OCI-LY7 (cell line): ENCODE measurements at regions not wholly inside any gene's neighbourhood (a gene's known extent, or its start where the extent isn't known, plus 50 kb on each side); places are given as distances from the start of the nearest gene placed in this dataset.
A peak's percentile ranks its signal among the peaks of the same experiment; 100 is the strongest.

Source experiments
- BruUV-seq: library from RNA; stranded (reverse); fragments of 400-500 nt; replicated peaks from 2 replicates; lab custom pipeline; 2021; lab: Mats Ljungman, UMichigan
- CTCF ChIA-PET: fragments of 300-600 bp; sonication (Branson Sonifier 250); formaldehyde crosslinking; loops from one replicate; lab custom pipeline; 2022; ENCODE audit warnings: antibody characterized with exemption; ENCODE audit not compliant: unreplicated experiment; lab: Charles Lee
- POLR2A ChIA-PET: fragments of 300-600 bp; sonication (Branson Sonifier 250); formaldehyde crosslinking; loops from one replicate; lab custom pipeline; 2022; ENCODE audit warnings: antibody characterized with exemption; lab: Charles Lee
- DNase-seq: peaks from one replicate; pipeline ENCODE4 v3.0.0-alpha.2; 2015; ENCODE audit warnings: low spot score
- H2AFZ ChIP-seq: fragments of 200-600 bp; sonication (generic), shearing (Covaris generic); 2 replicates; pipeline ENCODE4 v1.6.1; 2014; ENCODE audit warnings: mild to moderate bottlenecking, antibody characterized with exemption, low read length, moderate library complexity
- H3K27ac ChIP-seq: fragments of 200-600 bp; sonication (generic); 2 replicates; pipeline ENCODE4 v1.5.1; 2014; ENCODE audit warnings: mixed run types, low read depth, mild to moderate bottlenecking, moderate library complexity, low read length, inconsistent platforms; ENCODE audit not compliant: poor library complexity, severe bottlenecking
- H3K36me3 ChIP-seq: fragments of 200-600 bp; sonication (generic); 2 replicates; pipeline ENCODE4 v1.6.1; 2014; ENCODE audit warnings: mild to moderate bottlenecking, antibody characterized with exemption, low read length, moderate library complexity, mixed read lengths; ENCODE audit not compliant: insufficient read depth
- H3K4me1 ChIP-seq: fragments of 200-600 bp; sonication (generic); 2 replicates; pipeline ENCODE4 v1.5.1; 2014; ENCODE audit warnings: mild to moderate bottlenecking, low read length; ENCODE audit not compliant: insufficient read depth, poor library complexity, severe bottlenecking
- H3K4me2 ChIP-seq: fragments of 200-600 bp; sonication (generic); 2 replicates; pipeline ENCODE4 v1.6.1; 2014; ENCODE audit warnings: mild to moderate bottlenecking, low read length
- H3K4me3 ChIP-seq: fragments of 200-600 bp; sonication (generic); 2 replicates; pipeline ENCODE4 v1.5.1; 2014; ENCODE audit warnings: mild to moderate bottlenecking, low read depth, low read length; ENCODE audit not compliant: poor library complexity, severe bottlenecking
- H3K79me2 ChIP-seq: fragments of 200-600 bp; sonication (generic); 2 replicates; pipeline ENCODE4 v1.6.1; 2016; ENCODE audit warnings: low read depth, mild to moderate bottlenecking, low read length, moderate library complexity, mixed read lengths; ENCODE audit not compliant: insufficient read depth
- H3K9me2 ChIP-seq: fragments of 200-600 bp; sonication (generic); 2 replicates; pipeline ENCODE4 v1.6.1; 2016; ENCODE audit warnings: mild to moderate bottlenecking, low read length, mixed read lengths; ENCODE audit not compliant: insufficient read depth
- H3K9me3 ChIP-seq: fragments of 200-600 bp; sonication (generic); 2 replicates; pipeline ENCODE4 v1.6.1; 2014; ENCODE audit warnings: mild to moderate bottlenecking, mixed run types, low read length, mixed read lengths
- H4K20me1 ChIP-seq: fragments of 200-600 bp; sonication (generic); 2 replicates; pipeline ENCODE4 v1.6.1; 2014; ENCODE audit warnings: mild to moderate bottlenecking, antibody characterized with exemption, low read length, moderate library complexity, mixed read lengths; ENCODE audit not compliant: insufficient read depth
- EZH2phosphoT487 ChIP-seq: fragments of 200-600 bp; sonication (generic); IDR thresholded peaks from 2 replicates; pipeline ENCODE4 v1.6.1; 2018; ENCODE audit warnings: low read depth, borderline replicate concordance, mild to moderate bottlenecking, mixed run types, antibody characterized with exemption, low read length, moderate library complexity, mixed read lengths
- intact Hi-C: fragments of 100-400 bp; cut with micrococcal nuclease; formaldehyde crosslinking; loops from one replicate; pipeline ENCODE4 v1.10.0; 2022; ENCODE audit not compliant: unreplicated experiment
- TF ChIP-seq, protein P1 (sequence below): fragments of 200-600 bp; sonication (generic); conservative IDR thresholded peaks from 2 replicates; pipeline ENCODE4 v1.5.1; 2014; ENCODE audit warnings: mild to moderate bottlenecking, antibody characterized with exemption, low read length, moderate library complexity, mixed read lengths

GRCh38 chr3:117722856-117723255 is 1013.3 kb downstream of the TUSC7 start:
- intact Hi-C loops, result loop anchor here (2.0 to 10.0 kb wide), 3 partner anchors 254 to 838 kb away; no protein-coding TSS in a partner anchor
- H3K4me3 ChIP-seq, result peak overlapping the region; percentile 27
- no TSS peak for BruUV-seq
- ChIA-PET POLR2A (interaction anchor here (0.6 to 2.7 kb wide), 9 partner anchors 15 to 1906 kb away, joined by 3 to 11 read pairs (median 3); no protein-coding TSS in a partner anchor), CTCF (no interaction called here)
- H4K20me1 ChIP-seq, result no peaks in the 10 kb centered on the region
- H3K27ac ChIP-seq, result peak overlapping the region; percentile 78
- no peaks in the 10 kb centered on the region for H3K9me2 ChIP-seq
- H3K4me1 ChIP-seq, result peaks cover 68% of the 10 kb centered on the region
- peak; percentile 80 for DNase-seq
- no peaks in the 10 kb centered on the region for H3K79me2 ChIP-seq
- H3K9me3 ChIP-seq, result no peaks in the 10 kb centered on the region
- peak overlapping the region; percentile 85; the same call in 1 of the 2 replicates for H2AFZ ChIP-seq
- no peaks in the 10 kb centered on the region for H3K36me3 ChIP-seq
- TF ChIP-seq, protein P1, sequence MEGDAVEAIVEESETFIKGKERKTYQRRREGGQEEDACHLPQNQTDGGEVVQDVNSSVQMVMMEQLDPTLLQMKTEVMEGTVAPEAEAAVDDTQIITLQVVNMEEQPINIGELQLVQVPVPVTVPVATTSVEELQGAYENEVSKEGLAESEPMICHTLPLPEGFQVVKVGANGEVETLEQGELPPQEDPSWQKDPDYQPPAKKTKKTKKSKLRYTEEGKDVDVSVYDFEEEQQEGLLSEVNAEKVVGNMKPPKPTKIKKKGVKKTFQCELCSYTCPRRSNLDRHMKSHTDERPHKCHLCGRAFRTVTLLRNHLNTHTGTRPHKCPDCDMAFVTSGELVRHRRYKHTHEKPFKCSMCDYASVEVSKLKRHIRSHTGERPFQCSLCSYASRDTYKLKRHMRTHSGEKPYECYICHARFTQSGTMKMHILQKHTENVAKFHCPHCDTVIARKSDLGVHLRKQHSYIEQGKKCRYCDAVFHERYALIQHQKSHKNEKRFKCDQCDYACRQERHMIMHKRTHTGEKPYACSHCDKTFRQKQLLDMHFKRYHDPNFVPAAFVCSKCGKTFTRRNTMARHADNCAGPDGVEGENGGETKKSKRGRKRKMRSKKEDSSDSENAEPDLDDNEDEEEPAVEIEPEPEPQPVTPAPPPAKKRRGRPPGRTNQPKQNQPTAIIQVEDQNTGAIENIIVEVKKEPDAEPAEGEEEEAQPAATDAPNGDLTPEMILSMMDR, result no peak
- TF ChIP-seq EZH2phosphoT487, result no peak
- H3K4me2 ChIP-seq, result peak overlapping the region; percentile 59

DNA sequence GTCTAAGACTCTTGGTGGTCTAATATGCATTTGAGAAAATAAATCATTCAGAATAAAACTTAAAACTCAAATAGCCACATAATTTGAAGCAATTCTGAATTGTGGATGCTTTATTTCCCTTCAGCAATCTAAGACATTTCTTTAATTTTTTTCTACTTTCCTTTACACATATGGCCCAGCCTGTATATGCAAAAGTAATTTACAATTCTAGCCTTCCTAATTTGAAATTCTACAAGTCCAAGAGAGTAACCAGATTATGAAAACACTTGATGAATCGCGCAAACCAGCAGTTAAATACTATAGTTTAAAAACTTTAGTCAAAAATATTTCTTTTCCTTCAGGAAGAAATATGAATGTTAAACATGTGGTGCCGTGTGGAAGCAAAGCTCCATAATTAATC is 1014.2 kb downstream of the TUSC7 start:
- no TSS peak for BruUV-seq
- intact Hi-C loops, result loop anchor here (2.0 to 10.0 kb wide), 3 partner anchors 253 to 839 kb away; no protein-coding TSS in a partner anchor
- peak overlapping the region; percentile 33; the same call in 1 of the 2 replicates for H2AFZ ChIP-seq

More for the DNA sequence above, 1014.2 kb downstream of the TUSC7 start:
- POLR2A ChIA-PET, result interaction anchor here (0.7 to 1.0 kb wide), 3 partner anchors 24 to 1905 kb away, joined by 3 read pairs; no protein-coding TSS in a partner anchor
- Histone ChIP-seq H3K9me3 (no peaks in the 10 kb centered on the region), H3K79me2 (no peaks in the 10 kb centered on the region), H3K27ac (no peak overlapping the region), H3K9me2 (no peaks in the 10 kb centered on the region), H3K36me3 (no peaks in the 10 kb centered on the region), H3K4me3 (no peak overlapping the region), H3K4me1 (peaks cover 67% of the 10 kb centered on the region), H3K4me2 (peak overlapping the region; percentile 59; the same call in 1 of the 2 replicates), H4K20me1 (no peaks in the 10 kb centered on the region)
- no peak for DNase-seq
- CTCF ChIA-PET, result no interaction called here
- TF ChIP-seq EZH2phosphoT487, result no peak
- TF ChIP-seq, protein P1, result no peak
